ENCODE measurements at regions not wholly inside any gene's neighbourhood (a gene's known extent, or its start where the extent isn't known, plus 50 kb on each side); places are given as distances from the start of the nearest gene placed in this dataset.

- no peak overlapping the region for H3K23ac ChIP-seq (ENCODE audit: insufficient read length, low read depth, low read length)
- H3K14ac ChIP-seq (ENCODE audit: insufficient read depth, low read length) = no peak overlapping the region
- no peak overlapping the region for H2AFZ ChIP-seq (ENCODE audit: low read length)
- H3K27me3 ChIP-seq (ENCODE audit: insufficient read depth, low read length) = no peaks in the 10 kb centered on the region
- H2BK20ac ChIP-seq (ENCODE audit: low read depth, low read length, poor library complexity, severe bottlenecking) = no peak overlapping the region
- no peak overlapping the region for H4K5ac ChIP-seq (ENCODE audit: insufficient read length, low read depth, low read length)
- no CpG with 5 or more reads among the region's 9 CpGs for WGBS (ENCODE audit: extremely low coverage, insufficient read length, low lambda C conversion rate)
- H3K9me3 Mint-ChIP-seq = no peaks in the 10 kb centered on the region
- H2BK12ac ChIP-seq (ENCODE audit: insufficient read length, low read depth, low read length) = no peak overlapping the region
- H3K79me1 ChIP-seq (ENCODE audit: insufficient read depth, low read depth, low read length, poor library complexity, severe bottlenecking) = no peaks in the 10 kb centered on the region
- no peak overlapping the region for H2BK15ac ChIP-seq (ENCODE audit: low read depth, low read length)
- no peak overlapping the region for H2BK5ac ChIP-seq (ENCODE audit: insufficient read length, low read length)
- no peaks in the 10 kb centered on the region; the same call in 1 of the 2 replicates for H3K4me1 ChIP-seq (ENCODE audit: insufficient read depth, low read length)
- no peak overlapping the region for H3K27ac ChIP-seq (ENCODE audit: insufficient read length, low read depth, low read length)
- H3K36me3 Mint-ChIP-seq (ENCODE audit: insufficient read depth in 1 of 3, low read depth in 3 of 3) = no peaks in the 10 kb centered on the region
- no peak overlapping the region for H2AK5ac ChIP-seq (ENCODE audit: insufficient read length, low read length)
- no peak overlapping the region for H3K4me2 ChIP-seq (ENCODE audit: insufficient read depth, insufficient read length, low read length)
- H3T11ph ChIP-seq (ENCODE audit: low read length) = no peak overlapping the region
- no peak overlapping the region for H3K4ac ChIP-seq (ENCODE audit: low read depth, low read length)
- no peak overlapping the region for H3K56ac ChIP-seq (ENCODE audit: insufficient read length, low read depth, low read length)
- peaks cover 5 to 8% of the 10 kb centered on the region in 2 experiments for H3K4me1 Mint-ChIP-seq
- no peak overlapping the region for H3K27ac Mint-ChIP-seq
- no peak overlapping the region for H3K18ac ChIP-seq (ENCODE audit: insufficient read length, low read depth, low read length)
- H4K91ac ChIP-seq (ENCODE audit: insufficient read length, low read depth, low read length) = no peak overlapping the region
- H2BK120ac ChIP-seq (ENCODE audit: low read depth, low read length, poor library complexity, severe bottlenecking) = no peak overlapping the region
- no peaks in the 10 kb centered on the region for H3K79me2 ChIP-seq (ENCODE audit: insufficient read depth, low read length)
- no peaks in the 10 kb centered on the region for H3K27me3 Mint-ChIP-seq (ENCODE audit: low read depth)
- no peak for TF ChIP-seq CTCF (conservative IDR thresholded peaks at IDR 0.05)
- DNase-seq = no peak
- no peak overlapping the region for H4K8ac ChIP-seq (replicated peaks; ENCODE audit: insufficient read length, low read depth, low read length)
- no peaks in the 10 kb centered on the region for H4K20me1 ChIP-seq (ENCODE audit: control insufficient read depth, insufficient read depth, insufficient read length)
- H3K9ac ChIP-seq (ENCODE audit: extremely low read depth, insufficient read length, low read length) = no peak overlapping the region
- H3K4me3 Mint-ChIP-seq = no peak overlapping the region
- H3K9me3 ChIP-seq (ENCODE audit: control insufficient read depth, low read depth, low read length) = no peaks in the 10 kb centered on the region
- H3K23me2 ChIP-seq (ENCODE audit: insufficient read length, low read depth, low read length, poor library complexity, severe bottlenecking) = no peaks in the 10 kb centered on the region
These were observed 596.5 kb downstream of the NXPH1 start for GRCh38 chr7:9029681-9030530.

All from H9 (cell line).